Activated CD4-positive, alpha-beta T cell treated with anti-CD3 and anti-CD28 coated beads, Interleukin-2, amount 10 ng/mL, durations not matched to agents 7 days and 5 days (primary cell): ENCODE measurements at regions not wholly inside any gene's neighbourhood (a gene's known extent, or its start where the extent isn't known, plus 50 kb on each side); places are given as distances from the start of the nearest gene placed in this dataset.

Source experiments
- CTCF ChIA-PET: fragments of 350-600 bp; sonication (Branson Sonifier 250); formaldehyde crosslinking; loops from one replicate; lab custom pipeline; 2021; ENCODE audit warnings: antibody characterized with exemption; lab: Charles Lee
- POLR2A ChIA-PET: fragments of 350-600 bp; sonication (Branson Sonifier 250); formaldehyde crosslinking; loops from one replicate; lab custom pipeline; 2021; ENCODE audit warnings: antibody characterized with exemption; lab: Charles Lee
- DNase-seq: peaks from one replicate; pipeline ENCODE4 v3.0.0-alpha.2; 2020
- H3K27ac Mint-ChIP-seq: one replicate; pipeline ENCODE4 v1.8.0; 2021; ENCODE audit warnings: mild to moderate bottlenecking, moderate library complexity, mixed read lengths
- H3K27me3 Mint-ChIP-seq: one replicate; pipeline ENCODE4 v1.8.0; 2021; ENCODE audit warnings: mixed read lengths
- H3K36me3 Mint-ChIP-seq: one replicate; pipeline ENCODE4 v1.8.0; 2021; ENCODE audit warnings: low read depth, mixed read lengths
- H3K4me1 Mint-ChIP-seq: one replicate; pipeline ENCODE4 v1.8.0; 2021; ENCODE audit warnings: mixed read lengths
- H3K4me3 Mint-ChIP-seq: one replicate; pipeline ENCODE4 v1.8.0; 2021; ENCODE audit warnings: mild to moderate bottlenecking, moderate library complexity, mixed read lengths
- H3K9me3 Mint-ChIP-seq: one replicate; pipeline ENCODE4 v1.8.0; 2021; ENCODE audit warnings: mixed read lengths

DNA sequence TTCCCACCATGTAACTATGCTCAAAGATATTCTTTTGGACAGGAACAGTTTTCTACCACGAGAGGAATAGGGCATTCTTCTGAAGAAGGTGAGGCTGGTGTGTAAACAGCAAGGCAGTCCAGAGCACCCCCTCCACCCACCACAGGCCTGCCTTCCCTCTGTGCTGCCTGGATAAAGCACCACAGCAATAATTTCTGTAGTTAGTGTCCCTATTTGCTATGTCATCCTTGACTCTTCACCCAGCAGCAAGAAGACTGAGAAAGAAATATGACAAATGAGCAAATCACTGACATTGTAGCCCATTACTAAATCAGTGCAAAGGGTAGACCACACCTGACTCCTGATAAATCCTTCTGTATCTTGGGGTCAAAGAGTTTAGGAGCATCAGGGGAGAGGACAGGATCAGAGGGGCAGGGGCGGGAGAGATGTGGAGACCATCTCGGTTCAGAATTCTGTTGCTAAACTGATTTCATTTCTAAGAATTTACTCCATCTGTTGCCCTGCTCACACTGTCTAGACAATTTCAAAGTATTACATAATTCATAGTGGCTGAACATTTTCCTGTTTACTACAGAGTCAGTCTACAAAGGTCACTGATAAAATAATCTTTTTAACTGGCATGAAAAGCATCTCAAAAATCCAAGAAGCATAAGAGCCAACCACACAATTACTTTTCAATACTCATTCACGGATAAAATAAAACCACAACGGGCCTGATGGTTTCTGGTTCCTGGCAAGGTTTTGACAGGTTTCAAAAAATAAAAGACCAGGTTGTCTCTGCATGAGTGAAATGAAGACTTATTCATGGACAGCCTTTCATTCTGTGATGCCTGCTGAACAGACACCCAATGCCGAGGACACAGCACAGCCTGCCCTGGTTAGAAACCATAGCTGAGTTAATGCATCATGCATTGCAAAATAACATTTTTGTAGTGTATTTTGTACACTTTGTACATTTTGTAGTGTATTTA lies 88.4 kb upstream of the IRS2 start:
- Mint-ChIP-seq H3K27ac (no peak overlapping the region), H3K4me1 (peaks cover 3% of the 10 kb centered on the region), H3K4me3 (no peak overlapping the region), H3K36me3 (no peaks in the 10 kb centered on the region), H3K9me3 (no peaks in the 10 kb centered on the region), H3K27me3 (no peaks in the 10 kb centered on the region)
- ChIA-PET CTCF (interaction anchor here (0.7 kb wide), 1 partner anchor 21 kb away, joined by 4 read pairs; no protein-coding TSS in a partner anchor), POLR2A (no interaction called here)
- no peak for DNase-seq

GRCh38 chr13:109873351-109874123 lies 87.2 kb upstream of the IRS2 start:
- Mint-ChIP-seq H3K27me3 (peaks cover 5% of the 10 kb centered on the region), H3K36me3 (no peaks in the 10 kb centered on the region), H3K4me1 (peaks cover 3% of the 10 kb centered on the region), H3K9me3 (no peaks in the 10 kb centered on the region), H3K4me3 (no peak overlapping the region), H3K27ac (no peak overlapping the region)
- POLR2A ChIA-PET: no interaction called here
- CTCF ChIA-PET: no interaction called here
- no peak for DNase-seq

- Mint-ChIP-seq H3K4me3 (no peak overlapping the region), H3K9me3 (no peaks in the 10 kb centered on the region), H3K27me3 (peaks cover 8% of the 10 kb centered on the region), H3K27ac (no peak overlapping the region), H3K36me3 (no peaks in the 10 kb centered on the region), H3K4me1 (peaks cover 3% of the 10 kb centered on the region)
- ChIA-PET POLR2A (no interaction called here), CTCF (no interaction called here)
- DNase-seq: no peak
Measured at GRCh38 chr13:109872864-109873263, 86.5 kb upstream of the IRS2 start.

DNA sequence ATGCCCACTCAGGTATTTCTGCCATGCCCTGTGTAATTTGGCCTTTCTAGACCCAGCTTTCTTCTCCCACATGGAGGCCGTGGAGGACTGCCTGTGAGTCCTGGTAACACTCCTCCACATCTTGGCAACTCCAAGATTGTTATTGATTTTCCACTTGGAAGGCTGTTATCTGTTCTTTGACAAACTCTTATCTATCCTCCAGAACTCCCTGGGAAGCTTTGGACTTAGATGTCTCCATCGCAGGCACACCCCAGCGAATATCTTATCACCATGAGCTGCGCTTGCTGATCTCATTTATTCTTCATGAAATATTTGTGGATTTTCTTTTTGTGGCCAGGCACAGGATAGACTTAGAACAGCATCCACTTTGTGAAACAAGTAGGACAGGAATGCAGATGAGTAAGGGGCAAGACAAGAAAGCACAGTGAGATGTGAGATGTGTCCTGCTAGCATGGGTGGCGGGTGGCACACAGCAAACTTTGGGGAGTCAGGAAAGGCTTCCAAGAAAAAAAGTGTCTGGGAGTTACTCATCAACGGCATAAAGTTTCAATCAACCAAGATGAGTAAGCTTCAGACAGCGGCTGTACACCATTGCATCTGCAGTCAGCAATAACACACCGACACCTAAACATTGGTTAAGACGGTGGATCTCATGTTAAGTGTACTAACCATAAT lies 84.5 kb upstream of the IRS2 start:
- ChIA-PET POLR2A (no interaction called here), CTCF (interaction anchor here (1.2 to 1.7 kb wide), 2 partner anchors 10 to 12 kb away, joined by 3 to 4 read pairs; no protein-coding TSS in a partner anchor)
- Mint-ChIP-seq H3K27me3 (peaks cover 23% of the 10 kb centered on the region), H3K27ac (no peak overlapping the region), H3K4me3 (no peak overlapping the region), H3K9me3 (no peaks in the 10 kb centered on the region), H3K4me1 (peaks cover 3% of the 10 kb centered on the region), H3K36me3 (no peaks in the 10 kb centered on the region)
- DNase-seq: no peak

GRCh38 chr13:109870274-109870673 lies 83.9 kb upstream of the IRS2 start:
- CTCF ChIA-PET: interaction anchor here (1.2 to 1.7 kb wide), 2 partner anchors 11 kb away, joined by 3 to 4 read pairs; no protein-coding TSS in a partner anchor
- H3K4me3 Mint-ChIP-seq: no peak overlapping the region

GRCh38 chr13:109869312-109870237 lies 83.2 kb upstream of the IRS2 start:
- Mint-ChIP-seq H3K9me3 (no peaks in the 10 kb centered on the region), H3K36me3 (no peaks in the 10 kb centered on the region), H3K27me3 (peaks cover 26% of the 10 kb centered on the region), H3K27ac (no peak overlapping the region), H3K4me3 (peak overlapping the region; percentile 41), H3K4me1 (peaks cover under 1% of the 10 kb centered on the region)
- CTCF ChIA-PET: interaction anchor here (1.2 to 1.7 kb wide), 2 partner anchors 10 to 11 kb away, joined by 3 to 4 read pairs; no protein-coding TSS in a partner anchor
- peak; percentile 17 for DNase-seq
- POLR2A ChIA-PET: interaction anchor here (0.5 kb wide), 1 partner anchor 1046 kb away, joined by 3 read pairs; the partner anchor contains the start of gene ANKRD10

More at GRCh38 chr13:109870274-109870673, 83.9 kb upstream of the IRS2 start:
- H3K4me1 Mint-ChIP-seq: peaks cover 2% of the 10 kb centered on the region
- no peak for DNase-seq
- H3K27ac Mint-ChIP-seq: no peak overlapping the region
- H3K36me3 Mint-ChIP-seq: no peaks in the 10 kb centered on the region
- POLR2A ChIA-PET: no interaction called here
- H3K27me3 Mint-ChIP-seq: peaks cover 25% of the 10 kb centered on the region
- no peaks in the 10 kb centered on the region for H3K9me3 Mint-ChIP-seq

DNA sequence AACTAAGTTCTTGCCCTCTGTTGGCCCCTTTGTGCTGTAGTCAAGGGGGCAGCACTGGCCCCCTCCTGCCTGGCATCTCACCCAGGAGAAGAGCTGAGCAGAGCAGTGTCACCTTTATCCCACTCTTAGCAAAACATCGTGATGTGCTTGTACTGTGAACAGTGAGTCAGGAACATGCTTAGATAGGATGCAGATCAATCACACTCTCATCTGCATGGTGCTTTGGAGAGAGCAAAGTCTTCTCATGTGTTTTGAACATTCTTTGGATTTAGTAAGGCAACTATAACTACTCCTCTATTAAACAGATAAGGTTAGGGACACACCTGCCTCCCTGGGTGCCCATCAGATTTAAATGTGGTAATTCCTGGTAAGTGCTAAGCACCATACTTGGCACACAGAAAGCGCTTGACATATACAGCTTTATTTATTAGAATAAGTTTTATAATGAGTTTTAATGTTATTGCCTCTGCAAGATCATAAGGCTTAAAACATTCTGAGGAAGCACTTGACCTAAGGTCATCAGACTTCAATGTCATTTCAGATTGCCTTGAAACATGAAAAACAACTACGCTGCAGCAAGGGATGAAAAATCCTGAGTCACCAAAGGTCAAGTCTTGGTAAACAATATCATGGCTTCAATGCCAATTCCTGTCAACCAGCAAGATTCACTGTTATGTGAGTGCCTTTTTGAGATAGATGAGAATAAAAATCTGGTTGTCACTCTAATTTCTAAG lies 82.4 kb upstream of the IRS2 start:
- H3K9me3 Mint-ChIP-seq: no peaks in the 10 kb centered on the region
- H3K4me1 Mint-ChIP-seq: no peaks in the 10 kb centered on the region
- no peak overlapping the region for H3K27ac Mint-ChIP-seq
- DNase-seq: no peak
- ChIA-PET POLR2A (interaction anchor here (0.5 kb wide), 1 partner anchor 1046 kb away, joined by 3 read pairs; the partner anchor contains the start of gene ANKRD10), CTCF (no interaction called here)
- H3K4me3 Mint-ChIP-seq: no peak overlapping the region
- peaks cover 28% of the 10 kb centered on the region for H3K27me3 Mint-ChIP-seq
- H3K36me3 Mint-ChIP-seq: no peaks in the 10 kb centered on the region

- Mint-ChIP-seq H3K36me3 (no peaks in the 10 kb centered on the region), H3K27ac (no peak overlapping the region), H3K27me3 (peaks cover 28% of the 10 kb centered on the region), H3K4me1 (no peaks in the 10 kb centered on the region), H3K4me3 (no peak overlapping the region), H3K9me3 (no peaks in the 10 kb centered on the region)
- no peak for DNase-seq
- ChIA-PET POLR2A (no interaction called here), CTCF (no interaction called here)
Measured at GRCh38 chr13:109867766-109868165, 81.4 kb upstream of the IRS2 start.

GRCh38 chr13:109862627-109863026 lies 76.2 kb upstream of the IRS2 start:
- peaks cover 38% of the 10 kb centered on the region for H3K27me3 Mint-ChIP-seq
- ChIA-PET POLR2A (interaction anchor here (0.8 kb wide), 1 partner anchor 728 kb away, joined by 3 read pairs; no protein-coding TSS in a partner anchor), CTCF (interaction anchor here (1.6 kb wide), 1 partner anchor 10 kb away, joined by 5 read pairs; no protein-coding TSS in a partner anchor)

DNA sequence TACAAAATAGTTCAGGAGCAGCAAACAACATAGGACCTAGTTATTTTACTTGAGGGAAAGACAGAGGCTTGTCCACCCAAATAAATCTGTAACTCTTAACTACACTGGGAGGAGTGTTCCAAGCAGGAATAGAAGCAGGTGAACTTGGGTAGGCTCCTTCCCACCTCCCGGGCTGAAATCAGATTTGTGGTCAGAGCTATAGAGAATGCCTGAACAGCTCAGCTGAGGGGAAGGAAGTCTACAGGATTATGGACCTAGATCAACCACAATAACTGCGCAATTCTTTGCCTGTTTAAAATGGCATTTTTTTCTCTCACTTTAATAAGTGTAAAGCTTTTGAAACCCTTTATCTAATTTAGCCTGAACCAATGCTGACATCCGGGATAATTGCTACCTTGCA lies 73.5 kb upstream of the IRS2 start:
- Mint-ChIP-seq H3K27me3 (peaks cover 27% of the 10 kb centered on the region), H3K4me3 (no peak overlapping the region), H3K9me3 (no peaks in the 10 kb centered on the region), H3K36me3 (no peaks in the 10 kb centered on the region), H3K4me1 (no peaks in the 10 kb centered on the region), H3K27ac (no peak overlapping the region)
- ChIA-PET POLR2A (no interaction called here), CTCF (no interaction called here)
- DNase-seq: no peak

More at GRCh38 chr13:109862627-109863026, 76.2 kb upstream of the IRS2 start:
- Mint-ChIP-seq H3K36me3 (no peaks in the 10 kb centered on the region), H3K4me1 (no peaks in the 10 kb centered on the region), H3K4me3 (no peak overlapping the region), H3K27ac (no peak overlapping the region), H3K9me3 (no peaks in the 10 kb centered on the region)
- no peak for DNase-seq
